HG03442 (cell line): ENCODE measurements at regions not wholly inside any gene's neighbourhood (a gene's known extent, or its start where the extent isn't known, plus 50 kb on each side); places are given as distances from the start of the nearest gene placed in this dataset.

Experiments
- ATAC-seq: cut with Tn5 transposase; IDR thresholded peaks from one replicate; pipeline ENCODE4 v1.9.1; 2021; ENCODE audit warnings: mild to moderate bottlenecking, moderate library complexity; ENCODE audit not compliant: unreplicated experiment

DNA sequence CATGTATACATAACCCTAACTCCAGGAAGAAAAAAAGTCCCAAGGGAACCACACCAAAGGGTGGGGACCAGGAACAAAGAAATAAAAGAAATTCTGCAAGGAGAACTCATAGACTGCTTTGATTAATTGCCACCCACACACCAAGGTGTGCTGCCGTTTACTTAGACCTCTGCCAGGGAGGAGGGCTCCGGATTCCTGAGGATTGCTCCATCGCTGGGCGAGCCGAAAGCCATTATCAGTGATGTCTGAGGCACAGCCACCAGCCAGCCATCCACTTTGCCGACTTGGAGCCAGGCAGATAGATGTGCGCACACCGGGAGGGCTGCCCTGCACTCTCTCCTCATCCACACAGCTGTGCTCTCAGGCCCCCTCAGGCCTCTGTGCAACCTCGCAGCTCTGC, 272.7 kb upstream of the FOXQ1 start:
- ATAC-seq = no peak

DNA sequence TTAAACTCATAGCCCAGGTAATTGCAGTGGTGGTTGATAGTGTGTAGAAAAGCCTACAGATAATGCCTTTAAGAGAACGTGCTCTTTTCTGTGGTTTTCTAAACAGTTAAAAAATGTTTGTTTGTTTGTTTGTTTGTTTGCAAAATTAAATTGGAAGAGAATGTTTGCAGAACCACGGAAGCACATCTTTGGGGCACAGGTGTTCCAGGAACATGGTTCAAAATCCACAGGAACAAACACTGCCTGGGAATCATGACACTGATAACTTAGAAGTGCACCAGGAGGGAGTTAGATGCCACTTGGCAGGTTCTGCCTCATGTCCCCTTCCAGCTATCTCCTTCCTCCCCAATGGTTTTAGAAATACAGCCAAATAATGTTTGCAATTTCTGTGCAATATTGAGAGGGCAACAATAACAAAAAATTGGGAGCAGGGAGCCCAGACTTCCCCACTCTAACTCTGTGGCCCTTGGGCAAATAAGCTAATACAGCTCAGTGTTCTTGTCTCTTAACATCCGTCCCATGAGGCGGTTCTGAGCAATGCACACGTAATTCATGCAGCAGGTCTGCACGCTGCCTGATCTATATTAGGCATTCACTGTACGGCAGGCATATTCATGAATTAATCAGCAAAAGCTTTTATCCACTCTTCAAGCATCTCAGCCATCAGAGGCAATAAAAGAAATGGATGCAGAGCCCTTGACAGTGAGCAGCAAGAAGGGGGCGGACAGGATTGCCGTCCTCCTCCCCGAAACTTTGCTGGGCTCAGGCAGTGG, 274.3 kb upstream of the FOXQ1 start:
- no peak for ATAC-seq

DNA sequence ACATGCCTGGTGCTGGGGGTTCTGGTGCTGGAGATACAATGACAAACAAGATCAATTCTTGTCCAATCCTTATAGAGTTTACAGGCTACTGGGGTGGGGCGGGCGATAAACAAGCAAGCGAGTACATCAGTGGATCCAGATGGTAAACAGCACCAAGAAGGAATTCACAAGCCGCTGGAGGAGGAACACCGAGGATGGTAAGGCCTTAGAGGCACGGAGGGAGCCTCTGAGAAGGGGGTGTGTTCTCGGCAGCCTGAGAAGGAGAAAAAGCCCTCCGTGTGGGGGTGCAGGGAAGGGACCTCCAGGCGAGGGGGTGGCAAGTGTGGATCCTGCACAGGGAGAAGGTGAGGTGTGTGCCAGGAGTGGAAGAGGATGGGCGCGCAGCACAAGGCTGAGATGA, 276.5 kb upstream of the FOXQ1 start:
- ATAC-seq = no peak

DNA sequence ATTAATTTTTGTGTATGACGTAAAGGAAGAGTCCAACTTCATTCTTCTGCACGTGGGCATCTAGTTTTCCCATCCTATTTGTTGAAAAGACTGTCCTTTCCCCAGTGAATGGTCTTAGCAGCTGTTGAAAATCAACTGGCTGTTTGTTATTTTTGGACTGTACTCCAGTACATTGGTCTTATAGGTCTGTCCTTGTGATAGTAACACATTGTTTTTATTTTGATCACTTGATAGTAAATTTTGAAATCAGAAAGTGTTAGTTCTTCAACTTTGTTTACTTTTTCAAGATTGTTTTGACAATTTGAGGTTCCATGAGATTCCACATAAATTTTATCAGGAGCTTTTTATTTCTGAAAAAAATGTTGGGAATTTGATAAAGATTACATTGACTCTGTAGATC, 280.2 kb upstream of the FOXQ1 start:
- no peak for ATAC-seq

DNA sequence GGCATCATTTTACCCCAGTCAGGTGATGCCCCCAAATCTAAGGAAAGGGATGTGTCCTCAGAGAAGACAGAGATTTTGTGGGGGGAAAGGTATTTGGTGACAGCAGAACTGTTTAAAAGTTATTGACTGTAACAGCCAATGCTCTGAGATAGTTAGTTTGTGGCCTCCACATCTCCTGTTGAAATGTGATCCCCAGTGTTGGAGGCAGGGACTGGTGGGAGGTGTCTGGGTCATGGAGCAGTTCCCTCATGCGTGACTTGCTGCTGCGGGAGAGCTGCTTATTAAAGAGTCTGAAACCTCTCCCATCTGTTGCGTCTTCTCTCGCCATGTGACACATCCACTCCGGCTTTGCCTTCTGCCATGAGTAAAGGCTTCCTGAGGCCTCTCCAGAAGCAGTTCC, 282.8 kb upstream of the FOXQ1 start:
- ATAC-seq = no peak

DNA sequence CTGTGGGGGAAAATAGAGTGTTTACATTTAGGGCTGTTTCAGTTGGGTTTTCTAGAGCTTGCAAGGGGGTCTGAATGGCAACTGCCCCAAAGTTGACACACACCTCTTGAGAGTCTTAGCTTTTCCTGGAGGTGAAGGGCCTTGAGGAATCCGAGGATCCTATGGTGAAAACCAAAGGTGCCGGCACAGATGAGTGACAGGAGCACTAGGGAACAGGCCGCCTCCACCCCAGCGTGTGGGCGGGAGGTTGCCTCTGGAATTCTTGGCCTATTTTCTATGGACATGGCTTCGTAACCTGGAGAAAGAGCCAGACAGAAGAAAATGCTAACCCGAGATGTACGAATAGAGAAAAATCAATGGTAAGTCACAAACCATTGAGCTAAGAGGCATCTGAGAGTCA, 283.2 kb upstream of the FOXQ1 start:
- ATAC-seq = no peak

GRCh38 chr6:1027795-1028569, 283.9 kb upstream of the FOXQ1 start:
- ATAC-seq = no peak

DNA sequence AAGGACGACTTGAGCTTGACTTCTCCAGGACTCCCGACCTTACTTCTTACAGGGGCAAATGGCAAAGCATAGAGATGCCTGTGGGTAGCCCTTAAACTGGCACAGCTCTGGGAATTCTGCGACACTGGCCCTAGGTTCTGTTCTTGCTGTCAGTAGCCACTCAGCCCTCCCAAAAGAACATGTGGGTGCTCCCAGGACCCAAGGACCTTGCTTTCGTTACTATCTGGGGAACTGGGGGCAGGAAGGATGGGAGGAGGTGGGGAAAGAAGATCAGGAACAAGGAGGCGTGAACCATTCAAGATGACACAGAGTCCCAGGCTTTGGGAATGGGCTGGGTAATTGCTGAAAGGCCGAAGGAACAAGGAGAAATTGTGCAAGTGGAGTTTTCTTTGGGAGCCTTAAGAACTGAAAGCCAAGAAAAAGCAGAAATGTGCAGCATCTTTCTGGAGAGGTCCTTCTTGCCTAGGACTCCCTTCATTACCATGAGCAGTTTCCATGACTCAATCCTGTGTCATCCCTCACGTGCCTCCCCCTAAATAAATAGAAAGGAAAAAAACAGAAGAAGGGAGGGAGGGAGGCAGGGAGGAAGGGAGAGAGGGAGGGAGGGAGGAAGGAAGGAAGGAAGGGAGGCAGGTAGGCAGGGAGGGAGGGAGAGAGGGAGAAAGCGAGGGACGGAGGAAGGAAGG, 284.6 kb upstream of the FOXQ1 start:
- ATAC-seq = no peak

GRCh38 chr6:1025821-1026220, 286.1 kb upstream of the FOXQ1 start:
- no peak for ATAC-seq

DNA sequence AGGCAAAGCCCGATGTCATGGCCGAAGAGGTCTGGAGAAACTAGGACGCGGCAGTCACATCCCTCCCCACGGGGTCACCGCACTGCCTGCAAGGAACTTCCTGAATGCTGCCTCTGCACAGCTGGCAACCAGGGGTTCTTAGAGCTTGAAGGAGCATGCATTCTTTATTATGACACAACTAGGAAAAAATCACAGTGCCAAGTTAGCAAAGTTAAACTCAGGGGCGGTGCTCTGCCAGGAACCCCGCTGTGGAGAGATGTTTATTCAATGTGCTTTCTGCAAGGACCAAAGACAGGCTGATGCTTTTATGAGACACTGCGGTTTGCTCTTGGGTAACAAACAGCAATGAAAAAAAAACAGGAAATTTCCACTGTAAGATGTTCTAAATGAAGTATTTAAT, 287.3 kb upstream of the FOXQ1 start:
- ATAC-seq = no peak

DNA sequence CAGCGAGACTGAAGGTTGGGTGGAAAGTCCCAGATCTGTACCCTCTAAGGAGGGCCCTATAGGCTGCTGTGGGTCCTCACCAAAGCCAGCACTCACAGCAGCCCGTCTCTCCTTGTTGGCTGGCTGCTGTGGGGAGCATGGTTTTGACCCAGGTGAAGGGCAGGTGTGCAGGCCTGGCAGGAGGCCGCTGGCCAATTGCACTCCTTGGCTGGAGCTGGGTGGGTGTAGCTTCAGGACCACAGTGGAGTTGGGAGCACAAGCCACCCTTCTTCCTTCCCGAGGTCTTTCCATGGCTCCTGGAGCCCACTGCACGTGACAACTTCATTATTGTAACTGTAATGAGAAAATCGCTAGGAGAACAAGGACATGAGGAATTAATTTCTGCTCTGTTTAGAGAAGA, 287.7 kb upstream of the FOXQ1 start:
- no peak for ATAC-seq

DNA sequence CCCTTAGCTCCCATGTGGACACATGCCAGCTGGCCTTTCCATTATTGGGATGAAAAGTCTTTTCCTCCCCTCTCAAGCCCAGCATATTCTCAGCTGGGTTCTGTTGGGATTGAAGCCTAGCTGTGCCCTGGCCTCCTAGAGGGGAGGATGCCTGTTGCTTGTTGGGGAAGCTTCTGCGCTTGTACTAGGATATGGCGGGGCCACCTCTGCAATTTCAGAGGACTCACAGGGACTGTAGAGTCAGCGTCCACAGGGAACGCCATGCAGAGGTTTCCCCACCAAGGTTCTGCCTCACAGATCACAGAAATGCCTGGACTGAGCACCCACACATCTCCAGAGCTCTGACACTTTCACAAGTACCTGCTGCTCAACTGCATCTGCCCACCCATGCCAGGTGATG, 288.7 kb upstream of the FOXQ1 start:
- no peak for ATAC-seq

DNA sequence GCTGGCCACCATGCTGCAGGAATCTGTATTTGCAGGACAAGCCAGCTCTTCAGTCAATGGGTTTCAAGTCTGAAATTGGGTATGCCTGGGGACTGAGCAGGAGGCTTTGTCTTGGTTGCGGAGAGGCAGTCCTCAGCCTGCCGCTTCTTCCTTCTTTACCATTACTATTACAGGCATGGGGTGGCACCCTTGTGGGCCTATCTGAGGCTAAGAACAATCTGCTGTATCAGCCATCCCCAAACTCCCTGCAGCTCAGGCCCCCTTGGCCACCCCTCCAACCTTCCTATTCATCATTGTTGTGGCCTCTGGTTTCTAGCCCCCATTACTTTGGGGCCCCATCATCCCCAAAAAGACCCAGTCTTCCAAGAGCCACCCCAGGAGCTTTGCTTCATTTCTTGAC, 289.2 kb upstream of the FOXQ1 start:
- no peak for ATAC-seq

DNA sequence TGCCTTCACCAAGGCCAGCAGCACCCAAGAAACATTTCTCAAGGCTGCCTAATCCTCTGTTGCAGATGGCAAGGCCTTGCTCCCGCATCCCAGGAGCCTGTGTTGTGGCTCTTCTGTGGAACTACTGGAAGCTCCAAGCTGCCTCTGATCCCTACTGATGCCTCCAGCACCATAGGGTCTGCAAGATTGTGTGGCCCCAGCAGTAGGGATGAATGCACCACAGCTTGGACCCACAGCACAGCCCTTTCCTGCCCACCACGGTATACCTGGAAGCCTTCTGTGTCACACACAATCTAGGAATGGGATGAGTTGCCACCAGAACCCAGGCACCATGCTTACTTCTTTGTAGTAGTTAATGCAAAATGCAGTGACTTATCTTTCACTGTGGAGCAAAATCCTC, 291.1 kb upstream of the FOXQ1 start:
- no peak for ATAC-seq

DNA sequence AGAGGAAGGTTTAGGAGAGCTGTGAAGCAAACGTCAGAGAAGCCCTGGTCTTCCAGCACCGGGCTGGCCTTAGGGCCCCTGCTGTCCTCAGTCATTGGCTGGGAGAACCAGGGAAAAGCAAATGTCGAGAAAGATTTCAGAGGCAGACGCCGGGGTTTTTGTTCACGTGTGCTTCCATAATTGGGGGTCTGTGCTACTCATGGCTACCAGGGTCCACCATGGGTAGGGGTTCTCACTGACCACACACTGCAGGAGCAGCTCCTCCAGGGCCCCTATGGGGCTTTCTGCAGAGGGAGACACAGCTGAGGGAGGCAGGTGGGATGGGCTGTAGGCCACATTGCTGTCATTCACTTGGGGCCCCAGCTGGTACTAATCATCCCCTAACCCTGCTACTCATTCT, 291.8 kb upstream of the FOXQ1 start:
- ATAC-seq = no peak

DNA sequence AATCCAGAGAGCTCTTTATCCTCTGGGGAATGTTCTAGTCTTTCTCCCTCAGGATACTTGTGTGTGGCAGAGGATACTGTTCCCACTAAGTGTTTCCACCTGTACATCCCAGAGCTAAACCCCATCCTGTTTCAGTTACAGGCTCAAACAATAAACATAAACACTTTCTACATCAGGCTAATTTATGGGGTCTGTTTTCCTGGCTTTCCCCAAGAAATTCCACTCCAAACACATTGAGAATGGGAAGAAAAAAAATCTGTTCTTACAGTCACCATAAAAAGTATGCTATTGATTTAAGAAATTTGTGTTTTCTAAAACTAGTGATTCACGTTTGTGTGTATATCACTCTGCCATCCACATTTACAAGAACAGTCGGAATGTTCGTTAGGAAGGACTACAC, 293.9 kb upstream of the FOXQ1 start:
- ATAC-seq = no peak

- ATAC-seq = no peak
These were observed 295.3 kb upstream of the FOXQ1 start for GRCh38 chr6:1016329-1017302.

DNA sequence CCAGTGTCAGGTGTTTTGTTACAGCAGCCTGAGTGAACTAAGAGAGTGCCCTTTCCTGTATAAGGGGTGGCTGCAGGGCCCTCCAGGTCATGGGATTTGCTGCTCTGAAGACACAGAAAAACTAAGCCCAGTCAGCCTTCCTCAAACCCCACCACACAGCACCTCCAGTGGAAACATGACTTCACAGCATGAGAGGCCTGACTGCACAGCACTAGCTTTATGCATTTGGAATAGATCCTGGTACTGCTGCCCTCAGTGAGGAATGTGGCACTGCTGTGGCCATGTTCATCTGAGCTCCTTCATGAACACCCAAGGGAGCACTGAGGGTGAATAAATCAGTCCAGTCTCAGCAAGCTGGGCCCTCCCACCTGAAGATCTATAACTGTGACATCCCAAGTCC, 296.1 kb upstream of the FOXQ1 start:
- no peak for ATAC-seq

DNA sequence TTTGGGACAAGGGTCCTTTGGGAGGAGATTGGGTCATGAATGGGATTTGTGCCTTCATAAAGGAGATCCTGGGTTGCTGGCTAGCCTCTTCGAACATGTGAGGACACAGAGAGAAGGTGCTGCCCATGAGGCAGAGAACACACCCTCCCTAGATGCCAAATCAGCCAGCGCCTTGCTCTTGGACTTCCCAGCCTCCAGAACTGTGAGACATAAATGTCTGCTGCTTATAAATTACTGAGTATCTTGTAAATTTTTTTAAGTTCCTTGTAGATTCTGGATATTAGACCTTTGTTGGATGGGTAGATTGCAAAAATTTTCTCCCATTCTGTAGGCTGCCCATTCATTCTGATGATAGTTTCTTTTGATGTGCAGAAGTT, 297.5 kb upstream of the FOXQ1 start:
- no peak for ATAC-seq

- ATAC-seq = no peak
These were observed 298.1 kb upstream of the FOXQ1 start for GRCh38 chr6:1013656-1014430.
